H9 (cell line): ENCODE measurements at regions not wholly inside any gene's neighbourhood (a gene's known extent, or its start where the extent isn't known, plus 50 kb on each side); places are given as distances from the start of the nearest gene placed in this dataset.

Source experiments
- DNase-seq: peaks from one replicate; pipeline ENCODE4 v3.0.0-alpha.2; 2017
- H2AFZ ChIP-seq: one replicate; pipeline ENCODE4 v1.6.1; 2013; ENCODE audit warnings: mild to moderate bottlenecking, low read length, control low read depth, moderate library complexity
- H2AK5ac ChIP-seq: 2 replicates; pipeline ENCODE4 v1.6.1; 2013; ENCODE audit warnings: low read length, control low read depth, mixed read lengths; ENCODE audit not compliant: insufficient read length
- H2BK120ac ChIP-seq: one replicate; pipeline ENCODE4 v1.6.1; 2013; ENCODE audit warnings: low read depth, mild to moderate bottlenecking, low read length, control low read depth, inconsistent platforms; ENCODE audit not compliant: poor library complexity, severe bottlenecking
- H2BK12ac ChIP-seq: 2 replicates; pipeline ENCODE4 v1.6.1; 2013; ENCODE audit warnings: low read length, control low read depth, mixed read lengths, low read depth; ENCODE audit not compliant: insufficient read length
- H2BK15ac ChIP-seq: 2 replicates; pipeline ENCODE4 v1.6.1; 2013; ENCODE audit warnings: low read depth, low read length, control low read depth
- H2BK20ac ChIP-seq: one replicate; pipeline ENCODE4 v1.6.1; 2013; ENCODE audit warnings: low read depth, mild to moderate bottlenecking, low read length, control low read depth, inconsistent platforms; ENCODE audit not compliant: poor library complexity, severe bottlenecking
- H2BK5ac ChIP-seq: 2 replicates; pipeline ENCODE4 v1.6.1; 2013; ENCODE audit warnings: low read length, control low read depth, mixed read lengths; ENCODE audit not compliant: insufficient read length
- H3K14ac ChIP-seq: 2 replicates; pipeline ENCODE4 v1.6.1; 2013; ENCODE audit warnings: low read length, control low read depth; ENCODE audit not compliant: insufficient read depth
- H3K18ac ChIP-seq: 2 replicates; pipeline ENCODE4 v1.6.1; 2013; ENCODE audit warnings: low read depth, mild to moderate bottlenecking, mixed read lengths, low read length, control low read depth; ENCODE audit not compliant: insufficient read length
- H3K23ac ChIP-seq: 2 replicates; pipeline ENCODE4 v1.6.1; 2013; ENCODE audit warnings: low read length, control low read depth, mixed read lengths, low read depth; ENCODE audit not compliant: insufficient read length
- H3K23me2 ChIP-seq: 2 replicates; pipeline ENCODE4 v1.6.1; 2013; ENCODE audit warnings: low read depth, mild to moderate bottlenecking, mixed read lengths, low read length, control low read depth; ENCODE audit not compliant: insufficient read length, poor library complexity, severe bottlenecking
- H3K27ac ChIP-seq: 2 replicates; pipeline ENCODE4 v1.5.1; 2013; ENCODE audit warnings: low read length, control low read depth, mixed read lengths, low read depth; ENCODE audit not compliant: insufficient read length
- H3K27me3 ChIP-seq: 2 replicates; pipeline ENCODE4 v1.6.1; 2013; ENCODE audit warnings: low read length, control low read depth, inconsistent platforms; ENCODE audit not compliant: insufficient read depth
- H3K4ac ChIP-seq: 2 replicates; pipeline ENCODE4 v1.6.1; 2013; ENCODE audit warnings: low read depth, mild to moderate bottlenecking, control low read depth, inconsistent platforms, low read length, moderate library complexity
- H3K4me1 ChIP-seq: 2 replicates; pipeline ENCODE4 v1.6.1; 2013; ENCODE audit warnings: low read length, control low read depth, inconsistent platforms; ENCODE audit not compliant: insufficient read depth
- H3K4me2 ChIP-seq: 2 replicates; pipeline ENCODE4 v1.6.1; 2013; ENCODE audit warnings: low read length, control low read depth, mixed read lengths; ENCODE audit not compliant: insufficient read length, insufficient read depth
- H3K56ac ChIP-seq: 2 replicates; pipeline ENCODE4 v1.6.1; 2013; ENCODE audit warnings: low read depth, mild to moderate bottlenecking, mixed read lengths, low read length, control low read depth; ENCODE audit not compliant: insufficient read length
- H3K79me1 ChIP-seq: 2 replicates; pipeline ENCODE4 v1.6.1; 2013; ENCODE audit warnings: low read depth, mild to moderate bottlenecking, moderate library complexity, low read length, control low read depth, inconsistent platforms; ENCODE audit not compliant: insufficient read depth, poor library complexity, severe bottlenecking
- H3K79me2 ChIP-seq: 2 replicates; pipeline ENCODE4 v1.6.1; 2013; ENCODE audit warnings: low read length, control low read depth, inconsistent platforms; ENCODE audit not compliant: insufficient read depth
- H3K9ac ChIP-seq: 2 replicates; pipeline ENCODE4 v1.6.1; 2013; ENCODE audit warnings: low read length, control low read depth, mixed read lengths; ENCODE audit not compliant: insufficient read length; ENCODE audit errors: extremely low read depth
- H3K9me3 ChIP-seq: one replicate; pipeline ENCODE4 v1.6.1; 2013; ENCODE audit warnings: low read depth, low read length, inconsistent platforms; ENCODE audit not compliant: control insufficient read depth
- H3T11ph ChIP-seq: one replicate; pipeline ENCODE4 v1.6.1; 2013; ENCODE audit warnings: mild to moderate bottlenecking, low read length, control low read depth, inconsistent platforms
- H4K20me1 ChIP-seq: one replicate; pipeline ENCODE4 v1.6.1; 2013; ENCODE audit not compliant: control insufficient read depth, insufficient read length, insufficient read depth
- H4K5ac ChIP-seq: 2 replicates; pipeline ENCODE4 v1.6.1; 2013; ENCODE audit warnings: low read depth, mild to moderate bottlenecking, mixed read lengths, low read length, control low read depth; ENCODE audit not compliant: insufficient read length
- H4K8ac ChIP-seq: replicated peaks from 2 replicates; pipeline ENCODE4 v1.6.1; 2013; ENCODE audit warnings: low read length, control low read depth, mixed read lengths, low read depth; ENCODE audit not compliant: insufficient read length
- H4K91ac ChIP-seq: 2 replicates; pipeline ENCODE4 v1.6.1; 2013; ENCODE audit warnings: low read depth, mild to moderate bottlenecking, moderate library complexity, mixed read lengths, low read length, control low read depth; ENCODE audit not compliant: insufficient read length
- H3K27ac Mint-ChIP-seq, 3 experiments: 2 replicates in 2 of 3; 3 replicates in 1 of 3; pipeline ENCODE4 v1.8.0; 2020 to 2021; ENCODE audit warnings: mixed read lengths in 3 of 3, mild to moderate bottlenecking in 1 of 3, moderate library complexity in 1 of 3
- H3K27me3 Mint-ChIP-seq: 2 replicates; pipeline ENCODE4 v1.8.0; 2021; ENCODE audit warnings: low read depth, mild to moderate bottlenecking, moderate library complexity, mixed read lengths
- H3K36me3 Mint-ChIP-seq, 3 experiments: 2 replicates in 2 of 3; 3 replicates in 1 of 3; pipeline ENCODE4 v1.8.0; 2020 to 2021; ENCODE audit warnings: low read depth in 3 of 3, mixed read lengths in 3 of 3; ENCODE audit not compliant: insufficient read depth in 1 of 3
- H3K4me1 Mint-ChIP-seq, 2 experiments: 2 replicates each; pipeline ENCODE4 v1.8.0; 2020; ENCODE audit warnings: mixed read lengths in 2 of 2
- H3K4me3 Mint-ChIP-seq, 2 experiments: 2 replicates in 1 of 2; 3 replicates in 1 of 2; pipeline ENCODE4 v1.8.0; 2020 to 2021; ENCODE audit warnings: mild to moderate bottlenecking in 2 of 2, mixed read lengths in 2 of 2, moderate library complexity in 1 of 2
- H3K9me3 Mint-ChIP-seq, 2 experiments: 2 replicates in 1 of 2; 3 replicates in 1 of 2; pipeline ENCODE4 v1.8.0; 2020; ENCODE audit warnings: mild to moderate bottlenecking in 2 of 2, mixed read lengths in 2 of 2, moderate library complexity in 1 of 2
- CTCF ChIP-seq: fragments of 200-600 bp; sonication (generic); conservative IDR thresholded peaks from 3 replicates; pipeline ENCODE4 v1.8.0; 2021; ENCODE audit warnings: antibody characterized with exemption, mild to moderate bottlenecking
- WGBS: extraction: QIAGEN DNeasy Blood & Tissue Kit; methylation state at CpG from one replicate; pipeline ENCODE4 v1.1.7; 2013; ENCODE audit warnings: missing lambda C conversion rate, low lambda C conversion rate, mixed read lengths; ENCODE audit not compliant: insufficient read length; ENCODE audit errors: extremely low coverage; 5-methylcytosine and 5-hydroxymethylcytosine counted together

GRCh38 chr18:47708206-47708605 is 222.3 kb downstream of the SMAD2 start:
- H3K4me1 Mint-ChIP-seq: no peaks in the 10 kb centered on the region
- H3K27ac Mint-ChIP-seq: no peak overlapping the region
- Histone ChIP-seq H3T11ph (no peak overlapping the region), H4K8ac (no peak overlapping the region), H3K79me1 (no peaks in the 10 kb centered on the region), H3K56ac (no peak overlapping the region), H3K18ac (no peak overlapping the region), H2BK20ac (no peak overlapping the region), H3K27ac (no peak overlapping the region), H2AK5ac (no peak overlapping the region), H4K20me1 (no peaks in the 10 kb centered on the region), H3K9me3 (no peaks in the 10 kb centered on the region), H3K4me1 (no peaks in the 10 kb centered on the region), H3K9ac (no peak overlapping the region), H3K27me3 (no peaks in the 10 kb centered on the region), H3K23ac (no peak overlapping the region), H3K79me2 (no peaks in the 10 kb centered on the region), H2BK12ac (no peak overlapping the region), H2AFZ (no peak overlapping the region), H3K14ac (no peak overlapping the region), H2BK5ac (no peak overlapping the region), H4K91ac (no peak overlapping the region), H2BK120ac (no peak overlapping the region), H3K4me2 (no peak overlapping the region), H3K23me2 (no peaks in the 10 kb centered on the region), H4K5ac (no peak overlapping the region), H3K4ac (no peak overlapping the region), H2BK15ac (no peak overlapping the region)
- H3K4me3 Mint-ChIP-seq: no peak overlapping the region
- peaks cover 3% of the 10 kb centered on the region for H3K27me3 Mint-ChIP-seq
- DNase-seq: no peak
- no peaks in the 10 kb centered on the region for H3K36me3 Mint-ChIP-seq
- no peaks in the 10 kb centered on the region for H3K9me3 Mint-ChIP-seq
- TF ChIP-seq CTCF: no peak
- WGBS: no CpG with 5 or more reads among the region's 3 CpGs
